Astrocyte of the cerebellum (primary cell): ENCODE measurements at regions not wholly inside any gene's neighbourhood (a gene's known extent, or its start where the extent isn't known, plus 50 kb on each side); places are given as distances from the start of the nearest gene placed in this dataset.

Experiments
- DNase-seq: peaks from one replicate; pipeline ENCODE4 v3.0.0-alpha.2; 2011; ENCODE audit warnings: low read depth
- H3K4me3 ChIP-seq: 2 replicates; pipeline ENCODE4 v1.5.1; 2011; ENCODE audit warnings: mild to moderate bottlenecking, low read depth, low read length, moderate library complexity
- CTCF ChIP-seq: IDR thresholded peaks from 2 replicates; pipeline ENCODE4 v1.5.1; 2012; ENCODE audit warnings: low read length, low read depth, moderate library complexity, mild to moderate bottlenecking; ENCODE audit errors: missing control alignments
- in situ Hi-C: cut with HindIII; loops from 2 replicates; pipeline ENCODE4 v1.10.0; 2017; ENCODE audit warnings: low sequenced_read_pairs

GRCh38 chr18:71503222-71503621 is 1040.9 kb downstream of the CBLN2 start:
- TF ChIP-seq CTCF = no peak
- in situ Hi-C loops = no loop called here
- no peak for DNase-seq
- H3K4me3 ChIP-seq = no peak overlapping the region

GRCh38 chr18:71485611-71486010 is 1058.5 kb downstream of the CBLN2 start:
- TF ChIP-seq CTCF = no peak
- in situ Hi-C loops = no loop called here
- no peak overlapping the region for H3K4me3 ChIP-seq
- DNase-seq = peak; percentile 94

GRCh38 chr18:71471963-71472725 is 1072.0 kb downstream of the CBLN2 start:
- no peak for TF ChIP-seq CTCF
- no peak overlapping the region for H3K4me3 ChIP-seq
- in situ Hi-C loops = no loop called here
- no peak for DNase-seq

GRCh38 chr18:71456206-71456605 is 1087.9 kb downstream of the CBLN2 start:
- no peak for TF ChIP-seq CTCF
- in situ Hi-C loops = no loop called here
- H3K4me3 ChIP-seq = no peak overlapping the region
- no peak for DNase-seq

GRCh38 chr18:71450257-71450656 is 1093.9 kb downstream of the CBLN2 start:
- in situ Hi-C loops = no loop called here
- no peak overlapping the region for H3K4me3 ChIP-seq
- no peak for DNase-seq
- no peak for TF ChIP-seq CTCF

- in situ Hi-C loops = no loop called here
- H3K4me3 ChIP-seq = no peak overlapping the region
- peak; percentile 96 for DNase-seq
- TF ChIP-seq CTCF = no peak
These were observed 1100.2 kb downstream of the CBLN2 start for GRCh38 chr18:71443706-71444480.
